HEK293T (cell line): ENCODE measurements at regions not wholly inside any gene's neighbourhood (a gene's known extent, or its start where the extent isn't known, plus 50 kb on each side); places are given as distances from the start of the nearest gene placed in this dataset.

Experiments
- ARNT ChIP-seq: fragments of 450-650 bp; IDR thresholded peaks from 2 replicates; pipeline ENCODE4 v1.6.1; 2017; ENCODE audit warnings: mild to moderate bottlenecking
- BHLHE40 ChIP-seq: fragments of 450-650 bp; IDR thresholded peaks from 2 replicates; pipeline ENCODE4 v1.6.1; 2016; ENCODE audit warnings: mild to moderate bottlenecking, moderate library complexity, borderline replicate concordance
- CTBP1 ChIP-seq: fragments of 450-650 bp; IDR thresholded peaks from 2 replicates; pipeline ENCODE4 v1.6.1; 2016; ENCODE audit warnings: borderline replicate concordance
- ELF4 ChIP-seq: fragments of 450-650 bp; IDR thresholded peaks from 2 replicates; pipeline ENCODE4 v1.6.1; 2017; ENCODE audit warnings: antibody characterized with exemption
- FOXM1 ChIP-seq: fragments of 450-650 bp; IDR thresholded peaks from 2 replicates; pipeline ENCODE4 v1.6.1; 2017; ENCODE audit warnings: mild to moderate bottlenecking, borderline replicate concordance
- LEF1 ChIP-seq: fragments of 450-650 bp; IDR thresholded peaks from 2 replicates; pipeline ENCODE4 v1.6.1; 2017; ENCODE audit warnings: mild to moderate bottlenecking, borderline replicate concordance
- SP1 ChIP-seq: fragments of 450-650 bp; IDR thresholded peaks from 2 replicates; pipeline ENCODE4 v1.6.1; 2017
- SUZ12 ChIP-seq: fragments of 450-650 bp; IDR thresholded peaks from 2 replicates; pipeline ENCODE4 v1.6.1; 2016; ENCODE audit warnings: mild to moderate bottlenecking
- TARDBP ChIP-seq: fragments of 450-650 bp; IDR thresholded peaks from 2 replicates; pipeline ENCODE4 v1.6.1; 2016
- ZNF384 ChIP-seq: fragments of 450-650 bp; IDR thresholded peaks from 2 replicates; pipeline ENCODE4 v1.6.1; 2016
- TF ChIP-seq, protein P1 (sequence below): fragments of 450-650 bp; IDR thresholded peaks from 2 replicates; pipeline ENCODE4 v1.6.1; 2016

DNA sequence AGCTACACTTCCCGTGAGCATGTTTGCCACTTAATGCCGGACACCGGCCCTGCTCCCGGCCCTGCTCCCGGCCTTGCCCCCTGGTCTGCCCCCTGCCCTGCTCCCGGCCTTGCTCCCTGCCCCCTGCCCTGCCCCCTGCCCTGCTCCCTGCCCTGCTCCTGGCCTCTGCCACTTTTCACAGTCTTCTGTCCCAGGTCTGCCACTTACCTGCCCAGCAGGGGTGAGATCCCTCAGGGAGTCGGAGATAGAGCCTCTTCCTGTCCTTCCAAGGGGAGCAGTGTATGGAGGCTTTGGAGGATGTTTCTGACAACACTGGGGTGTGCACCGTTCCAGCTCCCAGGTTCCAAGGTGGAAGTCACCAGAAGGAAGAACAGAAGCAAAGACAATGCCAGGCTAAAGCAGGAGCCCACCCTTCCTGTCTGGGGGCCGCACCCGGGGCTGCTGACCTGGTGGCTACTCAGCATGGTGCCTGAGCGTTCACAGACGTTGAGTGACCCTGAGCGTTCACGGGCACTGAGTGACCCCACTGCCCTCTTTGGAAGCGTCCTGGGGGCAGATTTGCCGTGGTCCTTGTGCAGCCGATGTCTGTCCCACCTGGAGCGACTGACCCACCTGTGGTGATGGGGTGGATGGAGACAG, 199.8 kb downstream of the DLL1 start:
- TF ChIP-seq CTBP1: no peak
- TF ChIP-seq BHLHE40: no peak
- no peak for TF ChIP-seq SP1
- TF ChIP-seq SUZ12: no peak
- TF ChIP-seq ZNF384: no peak
- TF ChIP-seq, protein P1, sequence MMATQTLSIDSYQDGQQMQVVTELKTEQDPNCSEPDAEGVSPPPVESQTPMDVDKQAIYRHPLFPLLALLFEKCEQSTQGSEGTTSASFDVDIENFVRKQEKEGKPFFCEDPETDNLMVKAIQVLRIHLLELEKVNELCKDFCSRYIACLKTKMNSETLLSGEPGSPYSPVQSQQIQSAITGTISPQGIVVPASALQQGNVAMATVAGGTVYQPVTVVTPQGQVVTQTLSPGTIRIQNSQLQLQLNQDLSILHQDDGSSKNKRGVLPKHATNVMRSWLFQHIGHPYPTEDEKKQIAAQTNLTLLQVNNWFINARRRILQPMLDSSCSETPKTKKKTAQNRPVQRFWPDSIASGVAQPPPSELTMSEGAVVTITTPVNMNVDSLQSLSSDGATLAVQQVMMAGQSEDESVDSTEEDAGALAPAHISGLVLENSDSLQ: no peak
- no peak for TF ChIP-seq ARNT
- TF ChIP-seq TARDBP: no peak
- no peak for TF ChIP-seq LEF1
- no peak for TF ChIP-seq ELF4
- TF ChIP-seq FOXM1: no peak
